SJCRH30 (cell line): ENCODE measurements at regions not wholly inside any gene's neighbourhood (a gene's known extent, or its start where the extent isn't known, plus 50 kb on each side); places are given as distances from the start of the nearest gene placed in this dataset.
A peak's percentile ranks its signal among the peaks of the same experiment; 100 is the strongest.

Experiments
- DNase-seq, 2 experiments: peaks; one replicate each; pipeline ENCODE4 v3.0.0-alpha.2; 2015 to 2020
- H3K27ac ChIP-seq: fragments of 250-450 bp; sonication (Bioruptor Pico); 2 replicates; pipeline ENCODE4 v1.5.1; 2020; ENCODE audit warnings: mild to moderate bottlenecking, moderate library complexity
- H3K27me3 ChIP-seq: fragments of 250-450 bp; sonication (Bioruptor Pico); 2 replicates; pipeline ENCODE4 v1.5.1; 2020; ENCODE audit warnings: mild to moderate bottlenecking, moderate library complexity
- H3K36me3 ChIP-seq: fragments of 250-450 bp; sonication (Bioruptor Pico); 2 replicates; pipeline ENCODE4 v1.5.1; 2020; ENCODE audit warnings: mild to moderate bottlenecking, moderate library complexity
- H3K4me1 ChIP-seq: fragments of 250-450 bp; sonication (Bioruptor Pico); 2 replicates; pipeline ENCODE4 v1.5.1; 2020; ENCODE audit warnings: mild to moderate bottlenecking, moderate library complexity
- H3K4me3 ChIP-seq: fragments of 250-450 bp; sonication (Bioruptor Pico); 2 replicates; pipeline ENCODE4 v1.5.1; 2020; ENCODE audit warnings: mild to moderate bottlenecking, moderate library complexity
- H3K9me3 ChIP-seq: fragments of 250-450 bp; sonication (Bioruptor Pico); replicated peaks from 2 replicates; pipeline ENCODE4 v1.5.1; 2020; ENCODE audit warnings: mild to moderate bottlenecking, moderate library complexity

- H3K4me1 ChIP-seq = no peaks in the 10 kb centered on the region
- no peak overlapping the region for H3K27ac ChIP-seq
- H3K9me3 ChIP-seq = no peaks in the 10 kb centered on the region
Measured at GRCh38 chr2:192265751-192266150, 71.0 kb upstream of the TMEFF2 start.

GRCh38 chr2:192254444-192254843 lies 59.7 kb upstream of the TMEFF2 start:
- no peak overlapping the region for H3K27ac ChIP-seq
- no peak for DNase-seq
- H3K36me3 ChIP-seq = no peaks in the 10 kb centered on the region
- no peaks in the 10 kb centered on the region for H3K9me3 ChIP-seq
- H3K4me1 ChIP-seq = no peaks in the 10 kb centered on the region
- no peak overlapping the region for H3K4me3 ChIP-seq
- peaks cover 7% of the 10 kb centered on the region; the same call in 1 of the 2 replicates for H3K27me3 ChIP-seq

More at GRCh38 chr2:192265751-192266150, 71.0 kb upstream of the TMEFF2 start:
- no peak for DNase-seq
- H3K27me3 ChIP-seq = no peaks in the 10 kb centered on the region; the same call in 1 of the 2 replicates
- H3K36me3 ChIP-seq = no peaks in the 10 kb centered on the region
- no peak overlapping the region for H3K4me3 ChIP-seq

GRCh38 chr2:192253692-192254091 lies 59.0 kb upstream of the TMEFF2 start:
- Histone ChIP-seq H3K27ac (no peak overlapping the region), H3K4me1 (no peaks in the 10 kb centered on the region), H3K4me3 (no peak overlapping the region), H3K36me3 (no peaks in the 10 kb centered on the region), H3K9me3 (no peaks in the 10 kb centered on the region), H3K27me3 (peaks cover 7% of the 10 kb centered on the region; the same call in 1 of the 2 replicates)
- no peak for DNase-seq

GRCh38 chr2:192250961-192251360 lies 56.2 kb upstream of the TMEFF2 start:
- H3K36me3 ChIP-seq = no peaks in the 10 kb centered on the region
- no peak for DNase-seq
- 0 out of 2 replicates have a peak, but pooled peaks cover 5% of the 10 kb centered on the region for H3K27me3 ChIP-seq
- H3K27ac ChIP-seq = no peak overlapping the region
- H3K9me3 ChIP-seq = no peaks in the 10 kb centered on the region
- H3K4me3 ChIP-seq = no peak overlapping the region
- no peaks in the 10 kb centered on the region for H3K4me1 ChIP-seq

GRCh38 chr2:192247456-192247855 lies 52.7 kb upstream of the TMEFF2 start:
- no peak for DNase-seq

GRCh38 chr2:192246297-192246696 lies 51.6 kb upstream of the TMEFF2 start:
- DNase-seq = peak in 1 of 2 experiments; percentile 30
- H3K4me1 ChIP-seq = no peaks in the 10 kb centered on the region

More at GRCh38 chr2:192247456-192247855, 52.7 kb upstream of the TMEFF2 start:
- no peak overlapping the region for H3K27ac ChIP-seq
- H3K9me3 ChIP-seq = no peaks in the 10 kb centered on the region
- H3K4me1 ChIP-seq = no peaks in the 10 kb centered on the region
- 0 out of 2 replicates have a peak, but pooled peaks cover 2% of the 10 kb centered on the region for H3K27me3 ChIP-seq
- H3K4me3 ChIP-seq = no peak overlapping the region
- no peaks in the 10 kb centered on the region for H3K36me3 ChIP-seq

GRCh38 chr2:192245329-192245728 lies 50.6 kb upstream of the TMEFF2 start:
- no peaks in the 10 kb centered on the region for H3K36me3 ChIP-seq
- no peak overlapping the region for H3K27ac ChIP-seq
- H3K4me3 ChIP-seq = no peak overlapping the region
- DNase-seq = no peak
- no peaks in the 10 kb centered on the region for H3K9me3 ChIP-seq
- 0 out of 2 replicates have a peak, but pooled peaks cover 2% of the 10 kb centered on the region for H3K27me3 ChIP-seq
- H3K4me1 ChIP-seq = no peaks in the 10 kb centered on the region

More at GRCh38 chr2:192246297-192246696, 51.6 kb upstream of the TMEFF2 start:
- H3K36me3 ChIP-seq = no peaks in the 10 kb centered on the region
- H3K27ac ChIP-seq = no peak overlapping the region
- H3K27me3 ChIP-seq = 0 out of 2 replicates have a peak, but pooled peaks cover 2% of the 10 kb centered on the region
- no peaks in the 10 kb centered on the region for H3K9me3 ChIP-seq
- H3K4me3 ChIP-seq = no peak overlapping the region
